ENCODE measurements at regions not wholly inside any gene's neighbourhood (a gene's known extent, or its start where the extent isn't known, plus 50 kb on each side); places are given as distances from the start of the nearest gene placed in this dataset.

DNA sequence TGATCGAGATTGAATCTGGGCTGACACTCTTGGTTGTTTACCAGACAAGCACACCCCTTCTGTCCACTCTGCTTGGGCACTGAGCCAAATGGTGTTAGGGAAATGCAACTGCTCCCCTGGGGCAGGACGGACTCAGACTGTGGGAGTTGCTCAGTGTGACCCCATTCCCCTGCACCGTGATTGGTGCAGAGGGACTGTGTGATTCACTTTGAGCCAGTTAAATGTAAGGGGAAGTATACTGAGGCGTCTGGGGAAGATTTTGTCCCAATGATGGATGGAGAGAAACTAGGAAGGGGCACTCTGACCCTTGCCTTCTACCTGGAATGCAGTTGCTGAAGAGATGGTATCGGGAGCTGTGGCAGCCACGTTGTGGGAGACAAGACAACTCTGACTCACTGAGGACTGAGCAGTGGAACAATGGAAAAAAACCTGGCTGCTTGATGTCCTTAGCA lies 196.0 kb upstream of the ANKRD55 start:
- TF ChIP-seq ZNF274 (IDR thresholded peaks at IDR 0.05; ENCODE audit: low read depth, low read length) (no peak), SUZ12 (IDR thresholded peaks at IDR 0.05; ENCODE audit: extremely low read depth, insufficient read depth, insufficient read length) (no peak)

Measured in NT2/D1 (cell line).